Tibial nerve (tissue), 4 donors: ENCODE measurements at regions not wholly inside any gene's neighbourhood (a gene's known extent, or its start where the extent isn't known, plus 50 kb on each side); places are given as distances from the start of the nearest gene placed in this dataset.

Experiments
- DNase-seq, 2 donors: peaks; one replicate each; pipeline ENCODE4 v3.0.0-alpha.2; 2019; ENCODE audit warnings: low spot score in 2 of 2
- H3K27ac ChIP-seq, 4 donors: fragments of 200-600 bp; sonication (generic) in 3 of 4; one replicate each; pipeline ENCODE4 v1.5.1; 2017 to 2019; ENCODE audit warnings: mild to moderate bottlenecking in 1 of 4
- H3K27me3 ChIP-seq, 2 donors: fragments of 200-600 bp; sonication (generic) in 1 of 2; one replicate each; pipeline versions ENCODE4 v1.5.1 to v1.6.0; 2017 to 2019
- H3K36me3 ChIP-seq, 3 donors: fragments of 200-600 bp; sonication (generic); one replicate each; pipeline ENCODE4 v1.5.1; 2018 to 2019
- H3K4me1 ChIP-seq, 4 donors: fragments of 200-600 bp; sonication (generic) in 3 of 4; one replicate each; pipeline ENCODE4 v1.5.1; 2017 to 2019
- H3K4me3 ChIP-seq, 4 donors: fragments of 200-600 bp; sonication (generic) in 3 of 4; one replicate each; pipeline ENCODE4 v1.5.1; 2017 to 2019; ENCODE audit warnings: mild to moderate bottlenecking in 1 of 4, moderate library complexity in 1 of 4
- H3K9me3 ChIP-seq, 4 donors: fragments of 200-600 bp; sonication (generic) in 3 of 4; one replicate each; pipeline ENCODE4 v1.5.1; 2017 to 2019
- EP300 ChIP-seq, 2 donors: sonication (generic); formaldehyde crosslinking; IDR thresholded peaks; one replicate each; pipeline ENCODE4 v1.6.1; 2017; ENCODE audit warnings: antibody characterized with exemption in 2 of 2, mild to moderate bottlenecking in 1 of 2
- POLR2A ChIP-seq, 2 donors: fragments of 450-650 bp; IDR thresholded peaks; one replicate each; pipeline ENCODE4 v1.6.1; 2017; ENCODE audit warnings: antibody characterized with exemption in 2 of 2, mild to moderate bottlenecking in 2 of 2, moderate library complexity in 2 of 2
- WGBS, 2 donors: methylation state at CpG; one replicate each; pipeline ENCODE4 v1.1.5; 2018; 5-methylcytosine and 5-hydroxymethylcytosine counted together
- TF ChIP-seq, protein P1 (sequence below), 5 experiments: fragments of 200-600 bp in 3 of 5; fragments of 450-650 bp in 2 of 5; sonication (generic) in 3 of 5; IDR thresholded peaks; one replicate each; pipeline ENCODE4 v1.5.1; 2016 to 2019; ENCODE audit warnings: antibody characterized with exemption in 5 of 5, mild to moderate bottlenecking in 3 of 5, moderate library complexity in 2 of 5

DNA sequence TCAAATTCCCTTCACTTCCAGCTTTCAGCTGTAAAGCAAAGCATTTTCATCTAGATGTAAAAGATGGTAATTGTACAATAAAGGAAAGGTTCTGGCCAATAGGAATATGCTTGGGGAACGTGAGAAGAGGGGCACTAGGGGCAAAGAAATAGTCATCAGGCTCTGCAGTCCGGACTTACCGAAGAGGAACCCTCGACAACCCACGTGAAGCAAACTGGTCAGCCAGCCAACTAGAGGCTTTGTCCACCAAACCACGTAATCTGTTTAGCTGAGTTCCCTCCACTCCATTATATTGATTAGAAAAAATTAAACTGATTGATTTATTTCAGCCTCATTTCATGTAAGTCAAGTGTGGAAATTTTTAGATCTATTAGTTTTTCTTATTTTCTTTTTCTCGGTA, 300.4 kb upstream of the FANCL start:
- Histone ChIP-seq H3K27me3 (no peaks in the 10 kb centered on the region), H3K9me3 (no peaks in the 10 kb centered on the region), H3K4me3 (no peak overlapping the region), H3K36me3 (no peaks in the 10 kb centered on the region), H3K27ac (no peak overlapping the region), H3K4me1 (no peaks in the 10 kb centered on the region)
- WGBS, 2 donors, result 56 to 63% methylated on average over 7 of the region's 7 CpGs
- no peak for DNase-seq
- no peak for TF ChIP-seq POLR2A (IDR thresholded peaks at IDR 0.05)
- TF ChIP-seq, protein P1, sequence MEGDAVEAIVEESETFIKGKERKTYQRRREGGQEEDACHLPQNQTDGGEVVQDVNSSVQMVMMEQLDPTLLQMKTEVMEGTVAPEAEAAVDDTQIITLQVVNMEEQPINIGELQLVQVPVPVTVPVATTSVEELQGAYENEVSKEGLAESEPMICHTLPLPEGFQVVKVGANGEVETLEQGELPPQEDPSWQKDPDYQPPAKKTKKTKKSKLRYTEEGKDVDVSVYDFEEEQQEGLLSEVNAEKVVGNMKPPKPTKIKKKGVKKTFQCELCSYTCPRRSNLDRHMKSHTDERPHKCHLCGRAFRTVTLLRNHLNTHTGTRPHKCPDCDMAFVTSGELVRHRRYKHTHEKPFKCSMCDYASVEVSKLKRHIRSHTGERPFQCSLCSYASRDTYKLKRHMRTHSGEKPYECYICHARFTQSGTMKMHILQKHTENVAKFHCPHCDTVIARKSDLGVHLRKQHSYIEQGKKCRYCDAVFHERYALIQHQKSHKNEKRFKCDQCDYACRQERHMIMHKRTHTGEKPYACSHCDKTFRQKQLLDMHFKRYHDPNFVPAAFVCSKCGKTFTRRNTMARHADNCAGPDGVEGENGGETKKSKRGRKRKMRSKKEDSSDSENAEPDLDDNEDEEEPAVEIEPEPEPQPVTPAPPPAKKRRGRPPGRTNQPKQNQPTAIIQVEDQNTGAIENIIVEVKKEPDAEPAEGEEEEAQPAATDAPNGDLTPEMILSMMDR (IDR thresholded peaks at IDR 0.05), result no peak
- TF ChIP-seq EP300 (IDR thresholded peaks at IDR 0.05), result no peak

DNA sequence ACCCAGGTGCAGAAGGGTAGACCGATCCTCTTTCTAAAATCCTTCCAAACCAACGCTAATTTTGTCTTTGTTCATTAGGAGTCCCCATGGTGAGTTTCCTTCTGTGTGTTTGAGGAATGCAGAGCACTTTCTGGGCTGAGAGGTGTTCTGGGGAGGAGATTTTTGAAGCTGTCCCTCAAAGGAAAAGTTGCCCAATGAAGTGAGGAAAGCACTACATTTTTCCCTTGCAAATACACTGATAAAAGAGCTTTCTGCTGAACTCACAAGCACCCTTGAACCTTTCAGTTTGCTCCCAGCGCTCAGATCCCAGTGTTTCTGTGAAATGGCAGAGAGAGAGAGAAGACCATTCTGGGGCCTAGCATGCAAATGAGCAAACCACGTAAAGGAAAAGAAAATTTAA, 299.6 kb upstream of the FANCL start:
- H3K27ac ChIP-seq, result no peak overlapping the region
- H3K27me3 ChIP-seq, result no peaks in the 10 kb centered on the region
- H3K36me3 ChIP-seq, result no peaks in the 10 kb centered on the region
- 31 to 46% methylated on average over 4 of the region's 4 CpGs for WGBS, 2 donors
- no peak overlapping the region for H3K4me3 ChIP-seq
- DNase-seq, result no peak
- no peaks in the 10 kb centered on the region for H3K4me1 ChIP-seq
- TF ChIP-seq EP300 (IDR thresholded peaks at IDR 0.05) (no peak), POLR2A (IDR thresholded peaks at IDR 0.05) (no peak)
- TF ChIP-seq, protein P1 (IDR thresholded peaks at IDR 0.05), result no peak
- no peaks in the 10 kb centered on the region for H3K9me3 ChIP-seq

DNA sequence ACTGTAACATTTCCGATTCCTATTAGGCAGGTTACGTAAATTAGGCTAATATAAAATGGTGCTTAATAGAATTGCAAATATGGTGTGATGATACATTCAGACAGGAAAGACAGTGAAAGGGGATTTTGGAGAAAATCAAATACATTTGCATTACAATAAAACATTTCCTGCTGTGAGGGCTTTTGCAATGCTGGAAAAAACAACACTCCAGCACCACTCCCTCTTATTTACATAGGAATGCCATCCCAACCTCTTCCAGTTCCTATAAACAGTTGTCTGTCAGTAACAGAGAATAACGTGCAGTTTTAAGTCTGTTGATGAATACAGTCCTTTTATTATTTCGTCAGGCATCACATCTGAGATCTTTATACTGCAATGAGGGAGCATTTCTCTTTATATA, 298.8 kb upstream of the FANCL start:
- H3K27me3 ChIP-seq, result no peaks in the 10 kb centered on the region
- no peaks in the 10 kb centered on the region for H3K4me1 ChIP-seq
- 36 to 37% methylated on average over 4 of the region's 4 CpGs for WGBS, 2 donors
- no peak for DNase-seq
- no peaks in the 10 kb centered on the region for H3K9me3 ChIP-seq
- no peak for TF ChIP-seq EP300 (IDR thresholded peaks at IDR 0.05)
- TF ChIP-seq, protein P1 (IDR thresholded peaks at IDR 0.05), result no peak
- no peak for TF ChIP-seq POLR2A (IDR thresholded peaks at IDR 0.05)
- H3K27ac ChIP-seq, result no peak overlapping the region
- H3K4me3 ChIP-seq, result no peak overlapping the region
- no peaks in the 10 kb centered on the region for H3K36me3 ChIP-seq

DNA sequence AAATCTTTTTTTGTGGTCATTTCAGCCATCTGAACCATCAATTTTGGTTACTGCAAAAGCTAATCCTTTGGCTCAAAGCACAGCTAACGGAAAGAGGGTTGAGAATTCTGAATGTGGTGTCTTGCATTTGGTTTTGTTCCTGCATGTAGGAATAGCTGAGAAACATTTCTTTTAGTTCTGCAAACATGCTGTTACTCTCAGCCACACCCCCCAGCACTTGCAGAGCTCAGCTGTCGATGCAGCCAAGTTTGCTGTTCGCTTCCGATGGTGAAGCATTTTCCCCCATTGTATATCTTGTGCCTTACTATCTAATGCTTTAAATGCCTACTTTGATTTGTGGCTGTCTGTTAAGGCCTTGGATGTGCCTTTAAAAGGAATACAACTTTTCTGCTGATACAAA, 294.9 kb upstream of the FANCL start:
- Histone ChIP-seq H3K9me3 (no peaks in the 10 kb centered on the region), H3K36me3 (no peaks in the 10 kb centered on the region), H3K4me3 (no peak overlapping the region), H3K27ac (no peak overlapping the region), H3K27me3 (no peaks in the 10 kb centered on the region), H3K4me1 (no peaks in the 10 kb centered on the region)
- no peak for DNase-seq
- WGBS, 2 donors, result 42 to 50% methylated on average over 4 of the region's 4 CpGs
- no peak for TF ChIP-seq POLR2A (IDR thresholded peaks at IDR 0.05)
- TF ChIP-seq, protein P1 (IDR thresholded peaks at IDR 0.05), result no peak
- no peak for TF ChIP-seq EP300 (IDR thresholded peaks at IDR 0.05)

DNA sequence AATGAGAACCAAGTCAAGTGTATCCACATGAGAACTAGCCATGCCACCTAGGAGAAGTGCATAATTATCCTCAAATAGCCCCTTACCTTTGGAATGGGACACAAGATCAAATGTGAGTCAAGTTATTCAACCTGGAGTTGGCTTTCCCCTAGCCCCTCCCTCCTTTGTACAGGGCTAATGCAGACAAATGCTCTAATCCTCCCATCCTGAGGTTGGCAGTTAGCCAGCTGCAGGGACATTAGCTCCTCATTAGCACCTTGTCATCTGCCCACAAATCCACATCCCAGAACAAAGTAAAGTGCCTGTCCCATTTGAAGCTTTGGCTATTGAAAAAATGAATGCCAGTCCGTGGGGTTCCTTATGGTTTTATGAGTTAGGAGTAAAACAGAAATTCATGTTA, 294.1 kb upstream of the FANCL start:
- DNase-seq, result no peak
- Histone ChIP-seq H3K9me3 (no peaks in the 10 kb centered on the region), H3K4me3 (no peak overlapping the region), H3K4me1 (no peaks in the 10 kb centered on the region), H3K36me3 (no peaks in the 10 kb centered on the region), H3K27me3 (no peaks in the 10 kb centered on the region), H3K27ac (no peak overlapping the region)
- 61 to 62% methylated on average over 1 of the region's 1 CpG for WGBS, 2 donors
- no peak for TF ChIP-seq EP300 (IDR thresholded peaks at IDR 0.05)
- TF ChIP-seq, protein P1 (IDR thresholded peaks at IDR 0.05), result no peak
- TF ChIP-seq POLR2A (IDR thresholded peaks at IDR 0.05), result no peak
